ENCODE measurements at regions not wholly inside any gene's neighbourhood (a gene's known extent, or its start where the extent isn't known, plus 50 kb on each side); places are given as distances from the start of the nearest gene placed in this dataset.

DNA sequence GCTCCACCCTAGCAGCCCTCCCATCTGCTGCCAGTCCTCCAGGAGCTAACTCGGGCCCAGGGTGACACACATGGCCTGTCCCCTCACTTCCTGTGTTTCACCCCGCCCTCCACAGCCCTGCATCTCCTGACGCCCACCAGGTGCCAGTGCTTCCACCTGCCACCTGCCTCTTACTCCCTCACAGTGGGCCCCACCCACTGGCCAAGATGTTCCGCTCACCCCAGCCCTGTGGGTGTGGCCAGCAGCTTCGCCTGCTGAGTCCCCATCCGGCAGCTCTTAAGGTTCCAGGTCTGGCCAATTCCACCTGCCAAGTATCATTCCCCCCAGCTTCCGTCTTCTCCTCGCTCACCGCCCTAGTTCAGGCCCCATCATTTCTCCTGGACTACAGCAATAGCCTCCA is 184.1 kb downstream of the MBOAT1 start (continued):
- TF ChIP-seq, protein P1, sequence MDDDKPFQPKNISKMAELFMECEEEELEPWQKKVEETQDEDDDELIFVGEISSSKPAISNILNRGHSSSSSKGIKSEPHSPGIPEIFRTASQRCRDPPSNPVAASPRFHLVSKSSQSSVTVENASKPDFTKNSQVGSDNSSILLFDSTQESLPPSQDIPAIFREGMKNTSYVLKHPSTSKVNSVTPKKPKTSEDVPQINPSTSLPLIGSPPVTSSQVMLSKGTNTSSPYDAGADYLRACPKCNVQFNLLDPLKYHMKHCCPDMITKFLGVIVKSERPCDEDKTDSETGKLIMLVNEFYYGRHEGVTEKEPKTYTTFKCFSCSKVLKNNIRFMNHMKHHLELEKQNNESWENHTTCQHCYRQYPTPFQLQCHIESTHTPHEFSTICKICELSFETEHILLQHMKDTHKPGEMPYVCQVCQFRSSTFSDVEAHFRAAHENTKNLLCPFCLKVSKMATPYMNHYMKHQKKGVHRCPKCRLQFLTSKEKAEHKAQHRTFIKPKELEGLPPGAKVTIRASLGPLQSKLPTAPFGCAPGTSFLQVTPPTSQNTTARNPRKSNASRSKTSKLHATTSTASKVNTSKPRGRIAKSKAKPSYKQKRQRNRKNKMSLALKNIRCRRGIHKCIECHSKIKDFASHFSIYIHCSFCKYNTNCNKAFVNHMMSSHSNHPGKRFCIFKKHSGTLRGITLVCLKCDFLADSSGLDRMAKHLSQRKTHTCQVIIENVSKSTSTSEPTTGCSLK (tag by site-specific recombination; IDR thresholded peaks at IDR 0.05) = no peak
- no peak for TF ChIP-seq ZNF791 (tag by site-specific recombination; IDR thresholded peaks at IDR 0.05)
- TF ChIP-seq ZSCAN5A (tag by site-specific recombination; IDR thresholded peaks at IDR 0.05) = no peak
- TF ChIP-seq ZNF629 (tag by site-specific recombination; IDR thresholded peaks at IDR 0.05) = no peak
- no peak for TF ChIP-seq ZNF600 (tag by site-specific recombination; IDR thresholded peaks at IDR 0.05)
- no peak for TF ChIP-seq SETDB1 (IDR thresholded peaks at IDR 0.05; ENCODE audit: insufficient read length, low read length)
- TF ChIP-seq ZNF391 (tag by site-specific recombination; IDR thresholded peaks at IDR 0.05; ENCODE audit: borderline replicate concordance, low read depth) = no peak
- TF ChIP-seq, protein P2, sequence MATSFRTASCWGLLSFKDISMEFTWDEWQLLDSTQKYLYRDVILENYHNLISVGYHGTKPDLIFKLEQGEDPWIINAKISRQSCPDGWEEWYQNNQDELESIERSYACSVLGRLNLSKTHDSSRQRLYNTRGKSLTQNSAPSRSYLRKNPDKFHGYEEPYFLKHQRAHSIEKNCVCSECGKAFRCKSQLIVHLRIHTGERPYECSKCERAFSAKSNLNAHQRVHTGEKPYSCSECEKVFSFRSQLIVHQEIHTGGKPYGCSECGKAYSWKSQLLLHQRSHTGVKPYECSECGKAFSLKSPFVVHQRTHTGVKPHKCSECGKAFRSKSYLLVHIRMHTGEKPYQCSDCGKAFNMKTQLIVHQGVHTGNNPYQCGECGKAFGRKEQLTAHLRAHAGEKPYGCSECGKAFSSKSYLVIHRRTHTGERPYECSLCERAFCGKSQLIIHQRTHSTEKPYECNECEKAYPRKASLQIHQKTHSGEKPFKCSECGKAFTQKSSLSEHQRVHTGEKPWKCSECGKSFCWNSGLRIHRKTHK (tag by site-specific recombination; IDR thresholded peaks at IDR 0.05) = no peak
- no peak for TF ChIP-seq ZNF830 (tag by site-specific recombination; IDR thresholded peaks at IDR 0.05; ENCODE audit: low read depth)

- CTCF ChIA-PET = interaction anchor here (0.6 to 1.3 kb wide), 2 partner anchors 27 to 41 kb away, joined by 3 to 5 read pairs; no protein-coding TSS in a partner anchor
- Histone ChIP-seq H3K36me3 (ENCODE audit: control insufficient read depth in 2 of 2, insufficient read depth in 1 of 2, low read length in 2 of 2) (no peaks in the 10 kb centered on the region), H3K4me3 (ENCODE audit: low read depth, low read length) (no peak overlapping the region), H3K27ac (ENCODE audit: extremely low read depth, low read depth, low read length) (no peak overlapping the region), H3K4me1 (ENCODE audit: control insufficient read depth, insufficient read depth, low read length) (no peaks in the 10 kb centered on the region), H3K9me3 (ENCODE audit: control insufficient read depth, insufficient read depth, low read depth, low read length) (no peaks in the 10 kb centered on the region)
- POLR2A ChIA-PET = no interaction called here
- TF ChIP-seq BCL11A (tag by site-specific recombination; IDR thresholded peaks at IDR 0.05; ENCODE audit: low read depth) (no peak), ZNF76 (tag by site-specific recombination; IDR thresholded peaks at IDR 0.05; ENCODE audit: borderline replicate concordance, low read depth) (no peak), ZSCAN16 (tag by site-specific recombination; IDR thresholded peaks at IDR 0.05) (no peak), SCRT2 (tag by site-specific recombination; IDR thresholded peaks at IDR 0.05) (no peak), ZNF843 (tag by site-specific recombination; IDR thresholded peaks at IDR 0.05) (no peak), ZNF148 (tag by site-specific recombination; IDR thresholded peaks at IDR 0.05; ENCODE audit: borderline replicate concordance) (no peak)
These were observed 183.7 kb downstream of the MBOAT1 start for GRCh38 chr6:20028562-20028961.

DNA sequence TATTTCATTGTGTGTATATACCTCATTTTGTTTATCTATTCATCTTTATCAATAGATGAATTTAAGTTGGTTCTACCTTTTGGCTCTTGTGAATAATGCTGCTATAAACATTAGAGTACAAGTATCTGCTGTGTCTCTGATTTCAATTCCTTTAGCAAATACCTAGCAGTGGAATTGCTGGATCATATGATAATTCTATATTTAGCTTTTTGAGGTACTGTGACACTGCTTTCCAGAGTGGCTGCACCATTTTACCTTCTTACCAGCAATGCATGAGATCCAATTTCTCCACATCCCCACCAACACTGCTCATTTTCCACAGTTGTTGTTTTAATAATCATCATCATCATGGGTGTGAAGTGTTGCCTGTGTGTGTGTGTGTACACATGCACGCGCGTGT is 182.3 kb downstream of the MBOAT1 start:
- Histone ChIP-seq H3K4me3 (ENCODE audit: low read depth, low read length) (no peak overlapping the region), H3K4me1 (ENCODE audit: control insufficient read depth, insufficient read depth, low read length) (no peaks in the 10 kb centered on the region), H3K9me3 (ENCODE audit: control insufficient read depth, insufficient read depth, low read depth, low read length) (no peaks in the 10 kb centered on the region), H3K36me3 (ENCODE audit: control insufficient read depth in 2 of 2, insufficient read depth in 1 of 2, low read length in 2 of 2) (no peaks in the 10 kb centered on the region), H3K27ac (ENCODE audit: extremely low read depth, low read depth, low read length) (no peak overlapping the region)
- ChIA-PET CTCF (interaction anchor here (1.3 kb wide), 1 partner anchor 26 kb away, joined by 5 read pairs; no protein-coding TSS in a partner anchor), POLR2A (no interaction called here)
- TF ChIP-seq ZSCAN23 (tag by site-specific recombination; IDR thresholded peaks at IDR 0.05) = no peak
- TF ChIP-seq, protein P3, sequence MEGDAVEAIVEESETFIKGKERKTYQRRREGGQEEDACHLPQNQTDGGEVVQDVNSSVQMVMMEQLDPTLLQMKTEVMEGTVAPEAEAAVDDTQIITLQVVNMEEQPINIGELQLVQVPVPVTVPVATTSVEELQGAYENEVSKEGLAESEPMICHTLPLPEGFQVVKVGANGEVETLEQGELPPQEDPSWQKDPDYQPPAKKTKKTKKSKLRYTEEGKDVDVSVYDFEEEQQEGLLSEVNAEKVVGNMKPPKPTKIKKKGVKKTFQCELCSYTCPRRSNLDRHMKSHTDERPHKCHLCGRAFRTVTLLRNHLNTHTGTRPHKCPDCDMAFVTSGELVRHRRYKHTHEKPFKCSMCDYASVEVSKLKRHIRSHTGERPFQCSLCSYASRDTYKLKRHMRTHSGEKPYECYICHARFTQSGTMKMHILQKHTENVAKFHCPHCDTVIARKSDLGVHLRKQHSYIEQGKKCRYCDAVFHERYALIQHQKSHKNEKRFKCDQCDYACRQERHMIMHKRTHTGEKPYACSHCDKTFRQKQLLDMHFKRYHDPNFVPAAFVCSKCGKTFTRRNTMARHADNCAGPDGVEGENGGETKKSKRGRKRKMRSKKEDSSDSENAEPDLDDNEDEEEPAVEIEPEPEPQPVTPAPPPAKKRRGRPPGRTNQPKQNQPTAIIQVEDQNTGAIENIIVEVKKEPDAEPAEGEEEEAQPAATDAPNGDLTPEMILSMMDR (tag by site-specific recombination; IDR thresholded peaks at IDR 0.05) = no peak
- no peak for TF ChIP-seq ZNF398 (tag by site-specific recombination; IDR thresholded peaks at IDR 0.05)
- TF ChIP-seq HOXA7 (CRISPR knock-in tag; IDR thresholded peaks at IDR 0.05; ENCODE audit: borderline replicate concordance) = no peak
- no peak for TF ChIP-seq ZNF133 (tag by site-specific recombination; IDR thresholded peaks at IDR 0.05)
- TF ChIP-seq WT1 (tag by site-specific recombination; IDR thresholded peaks at IDR 0.05) = no peak
- no peak for TF ChIP-seq ZNF48 (tag by site-specific recombination; IDR thresholded peaks at IDR 0.05)
- no peak for TF ChIP-seq PRDM1 (tag by site-specific recombination; IDR thresholded peaks at IDR 0.05)
- TF ChIP-seq ZNF350 (tag by site-specific recombination; IDR thresholded peaks at IDR 0.05) = no peak
